DND-41 (cell line): ENCODE measurements at regions not wholly inside any gene's neighbourhood (a gene's known extent, or its start where the extent isn't known, plus 50 kb on each side); places are given as distances from the start of the nearest gene placed in this dataset.

Experiments used
- EZH2 ChIP-seq: IDR thresholded peaks from 3 replicates; pipeline ENCODE4 v1.6.1; 2012; ENCODE audit warnings: borderline replicate concordance, low read depth, mild to moderate bottlenecking, moderate library complexity, low read length, inconsistent platforms; ENCODE audit not compliant: severe bottlenecking
- TF ChIP-seq, protein P1 (sequence below): IDR thresholded peaks from 2 replicates; pipeline ENCODE4 v1.5.1; 2012; ENCODE audit warnings: borderline replicate concordance, low read length, moderate library complexity, mild to moderate bottlenecking; ENCODE audit not compliant: poor library complexity, severe bottlenecking; ENCODE audit errors: extremely low read depth

DNA sequence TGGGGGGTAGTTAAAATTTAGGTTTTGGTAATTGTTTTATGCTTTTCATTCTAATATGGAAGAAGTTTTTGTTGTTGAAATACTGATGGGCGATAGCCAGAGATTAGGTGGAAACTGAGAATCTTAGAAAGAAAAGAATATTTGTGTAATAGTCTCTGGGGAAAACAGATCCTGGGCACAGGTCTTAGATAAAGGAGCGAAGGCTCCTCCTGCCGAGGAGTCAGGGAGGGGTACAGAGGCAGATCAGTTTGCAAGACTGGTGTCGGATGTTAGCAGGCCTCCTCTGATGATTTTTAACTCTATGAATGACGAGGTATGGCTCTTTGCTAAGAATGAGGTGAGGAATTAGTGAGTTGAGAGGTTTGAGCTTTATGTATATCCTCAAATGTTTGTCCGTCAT is 339.7 kb downstream of the HGF start:
- TF ChIP-seq, protein P1, sequence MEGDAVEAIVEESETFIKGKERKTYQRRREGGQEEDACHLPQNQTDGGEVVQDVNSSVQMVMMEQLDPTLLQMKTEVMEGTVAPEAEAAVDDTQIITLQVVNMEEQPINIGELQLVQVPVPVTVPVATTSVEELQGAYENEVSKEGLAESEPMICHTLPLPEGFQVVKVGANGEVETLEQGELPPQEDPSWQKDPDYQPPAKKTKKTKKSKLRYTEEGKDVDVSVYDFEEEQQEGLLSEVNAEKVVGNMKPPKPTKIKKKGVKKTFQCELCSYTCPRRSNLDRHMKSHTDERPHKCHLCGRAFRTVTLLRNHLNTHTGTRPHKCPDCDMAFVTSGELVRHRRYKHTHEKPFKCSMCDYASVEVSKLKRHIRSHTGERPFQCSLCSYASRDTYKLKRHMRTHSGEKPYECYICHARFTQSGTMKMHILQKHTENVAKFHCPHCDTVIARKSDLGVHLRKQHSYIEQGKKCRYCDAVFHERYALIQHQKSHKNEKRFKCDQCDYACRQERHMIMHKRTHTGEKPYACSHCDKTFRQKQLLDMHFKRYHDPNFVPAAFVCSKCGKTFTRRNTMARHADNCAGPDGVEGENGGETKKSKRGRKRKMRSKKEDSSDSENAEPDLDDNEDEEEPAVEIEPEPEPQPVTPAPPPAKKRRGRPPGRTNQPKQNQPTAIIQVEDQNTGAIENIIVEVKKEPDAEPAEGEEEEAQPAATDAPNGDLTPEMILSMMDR: no peak
- no peak for TF ChIP-seq EZH2
